GM12878 (cell line): ENCODE measurements at regions not wholly inside any gene's neighbourhood (a gene's known extent, or its start where the extent isn't known, plus 50 kb on each side); places are given as distances from the start of the nearest gene placed in this dataset.

ENCODE experiments used
- CREB1 ChIP-seq: IDR thresholded peaks from 2 replicates; pipeline ENCODE4 v1.6.1; 2012; ENCODE audit warnings: low read depth, mild to moderate bottlenecking, inconsistent platforms
- CTCF ChIP-seq, 3 experiments: IDR thresholded peaks in 2 of 3; conservative IDR thresholded peaks in 1 of 3; 2 replicates each; pipeline ENCODE4 v1.5.1; 2011; ENCODE audit warnings: low read depth in 3 of 3, low read length in 3 of 3, mild to moderate bottlenecking in 3 of 3, control low read depth in 2 of 3, moderate library complexity in 2 of 3, inconsistent platforms in 1 of 3, mixed read lengths in 1 of 3; ENCODE audit not compliant: control insufficient read depth in 2 of 3, insufficient read depth in 1 of 3; ENCODE audit errors: extremely low read depth in 1 of 3
- EGR1 ChIP-seq, 2 experiments: IDR thresholded peaks; 1 replicate in 1 of 2; 2 replicates in 1 of 2; pipeline ENCODE4 v1.6.1; 2011 to 2012; ENCODE audit warnings: low read depth in 2 of 2, low read length in 2 of 2, borderline replicate concordance in 1 of 2, mild to moderate bottlenecking in 1 of 2, moderate library complexity in 1 of 2
- HDAC2 ChIP-seq: fragments of 200-600 bp; sonication (generic); IDR thresholded peaks from 2 replicates; pipeline ENCODE4 v1.6.1; 2017
- MAX ChIP-seq: IDR thresholded peaks from 2 replicates; pipeline ENCODE4 v1.6.1; 2012; ENCODE audit warnings: low read depth, low read length, improper control_type of control experiment
- NKRF ChIP-seq: fragments of 450-650 bp; conservative IDR thresholded peaks from 2 replicates; pipeline ENCODE4 v1.6.1; 2017; ENCODE audit warnings: mild to moderate bottlenecking, moderate library complexity
- PBX3 ChIP-seq: IDR thresholded peaks from 2 replicates; pipeline ENCODE4 v1.6.1; 2011; ENCODE audit warnings: mild to moderate bottlenecking, low read depth, low read length, moderate library complexity; ENCODE audit not compliant: insufficient replicate concordance
- POLR2A ChIP-seq: IDR thresholded peaks from 2 replicates; pipeline ENCODE4 v1.6.1; 2011; ENCODE audit warnings: low read depth, mild to moderate bottlenecking, low read length
- SP1 ChIP-seq: IDR thresholded peaks from one replicate; pipeline ENCODE4 v1.6.1; 2011; ENCODE audit warnings: low read depth, low read length
- ZBED1 ChIP-seq: IDR thresholded peaks from 2 replicates; pipeline ENCODE4 v1.6.1; 2016; ENCODE audit warnings: borderline replicate concordance
- ZNF384 ChIP-seq: IDR thresholded peaks from 2 replicates; pipeline ENCODE4 v1.6.1; 2012; ENCODE audit warnings: low read depth, mild to moderate bottlenecking, low read length, improper control_type of control experiment, borderline replicate concordance

- TF ChIP-seq MAX, result no peak
- TF ChIP-seq ZNF384, result no peak
- no peak for TF ChIP-seq EGR1 (IDR thresholded peaks at IDR 0.05; ENCODE audit: borderline replicate concordance in 1 of 2, low read depth in 2 of 2, low read length in 2 of 2)
- TF ChIP-seq CTCF (IDR thresholded peaks at IDR 0.05 in 2 of 3, conservative IDR thresholded peaks at IDR 0.05 in 1 of 3; ENCODE audit: control insufficient read depth in 2 of 3, extremely low read depth in 1 of 3, insufficient read depth in 1 of 3, low read depth in 3 of 3, low read length in 3 of 3), result no peak
- TF ChIP-seq SP1, result no peak
- no peak for TF ChIP-seq HDAC2
- TF ChIP-seq ZBED1, result no peak
- TF ChIP-seq NKRF, result no peak
- TF ChIP-seq POLR2A, result no peak
- no peak for TF ChIP-seq PBX3
- TF ChIP-seq CREB1, result no peak
These were observed 294.1 kb downstream of the ATPSCKMT start for GRCh38 chr5:9955586-9955985.
